ENCODE measurements at regions not wholly inside any gene's neighbourhood (a gene's known extent, or its start where the extent isn't known, plus 50 kb on each side); places are given as distances from the start of the nearest gene placed in this dataset.

GRCh38 chr5:128905568-128906110 is 59.6 kb upstream of the SLC27A6 start:
- no peaks in the 10 kb centered on the region for H3K27me3 Mint-ChIP-seq (ENCODE audit: low read depth, poor library complexity)
- H3K4me1 Mint-ChIP-seq = no peaks in the 10 kb centered on the region
- no peak overlapping the region for H3K4me3 Mint-ChIP-seq
- no peaks in the 10 kb centered on the region for H3K9me3 Mint-ChIP-seq
- TF ChIP-seq CTCF (IDR thresholded peaks at IDR 0.05) = peak; percentile 87
- no peaks in the 10 kb centered on the region for H3K36me3 Mint-ChIP-seq (ENCODE audit: low read depth)
- H3K27ac Mint-ChIP-seq = no peak overlapping the region
- peak; percentile 44 for DNase-seq

- no peak for TF ChIP-seq CTCF (IDR thresholded peaks at IDR 0.05)
- Mint-ChIP-seq H3K36me3 (ENCODE audit: low read depth) (no peaks in the 10 kb centered on the region), H3K4me3 (no peak overlapping the region), H3K27me3 (ENCODE audit: low read depth, poor library complexity) (peaks cover 4% of the 10 kb centered on the region), H3K9me3 (no peaks in the 10 kb centered on the region), H3K4me1 (no peaks in the 10 kb centered on the region), H3K27ac (no peak overlapping the region)
- no peak for DNase-seq
Observed at GRCh38 chr5:128913551-128913950, 51.7 kb upstream of the SLC27A6 start.
